Neutrophil (primary cell): ENCODE measurements at regions not wholly inside any gene's neighbourhood (a gene's known extent, or its start where the extent isn't known, plus 50 kb on each side); places are given as distances from the start of the nearest gene placed in this dataset.

Experiments
- H3K27ac ChIP-seq: fragments of 200-600 bp; sonication (generic); 2 replicates; pipeline ENCODE4 v1.5.1; 2016; ENCODE audit warnings: mild to moderate bottlenecking, moderate library complexity
- H3K27me3 ChIP-seq: fragments of 200-600 bp; sonication (generic); 2 replicates; pipeline ENCODE4 v1.6.0; 2016; ENCODE audit warnings: mild to moderate bottlenecking
- H3K36me3 ChIP-seq: fragments of 200-600 bp; sonication (generic); 2 replicates; pipeline ENCODE4 v1.5.1; 2017
- H3K4me1 ChIP-seq, 2 experiments: fragments of 200-600 bp in 1 of 2; sonication (generic) in 1 of 2; 1 replicate in 1 of 2; 2 replicates in 1 of 2; pipeline versions ENCODE4 v1.5.1 to v1.6.1; 2013 to 2016; ENCODE audit warnings: low read depth in 1 of 2, low read length in 1 of 2, mild to moderate bottlenecking in 1 of 2, moderate library complexity in 1 of 2; ENCODE audit not compliant: control insufficient read depth in 1 of 2, insufficient read depth in 1 of 2
- H3K4me3 ChIP-seq, 2 experiments: fragments of 200-600 bp in 1 of 2; sonication (generic) in 1 of 2; 1 replicate in 1 of 2; 2 replicates in 1 of 2; pipeline ENCODE4 v1.5.1; 2013 to 2016; ENCODE audit warnings: low read depth in 1 of 2, low read length in 1 of 2, mild to moderate bottlenecking in 1 of 2, moderate library complexity in 1 of 2
- H3K9me3 ChIP-seq: fragments of 200-600 bp; sonication (generic); 2 replicates; pipeline ENCODE4 v1.5.1; 2016
- CTCF ChIP-seq: fragments of 200-600 bp; sonication (generic); IDR thresholded peaks from 2 replicates; pipeline ENCODE4 v1.5.1; 2016; ENCODE audit warnings: antibody characterized with exemption

DNA sequence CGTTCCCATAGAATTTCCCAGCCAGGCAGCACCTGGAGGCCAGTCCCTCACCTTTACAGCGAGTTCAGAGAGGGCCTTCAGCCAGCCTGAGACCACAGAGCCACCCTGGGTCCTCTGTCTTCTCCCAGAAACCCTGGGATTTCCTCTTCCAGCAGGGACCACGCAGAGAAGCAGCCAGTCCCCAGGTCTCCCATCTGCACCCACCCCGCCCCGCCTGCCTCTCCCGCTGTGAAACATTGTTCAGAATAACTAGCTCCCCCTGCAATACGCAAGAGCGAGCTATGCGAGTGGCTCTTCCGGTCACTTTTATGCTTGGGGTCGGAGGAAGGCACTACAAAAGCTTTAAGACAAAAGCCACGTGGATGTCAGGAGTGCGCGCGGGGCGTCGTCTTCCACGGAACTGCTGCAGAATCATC lies 77.8 kb downstream of the SERPINA3 start:
- no peaks in the 10 kb centered on the region for H3K9me3 ChIP-seq
- no peak for TF ChIP-seq CTCF
- no peak overlapping the region for H3K4me3 ChIP-seq
- H3K36me3 ChIP-seq = no peaks in the 10 kb centered on the region
- no peaks in the 10 kb centered on the region for H3K4me1 ChIP-seq
- H3K27me3 ChIP-seq = peaks cover 29% of the 10 kb centered on the region
- H3K27ac ChIP-seq = no peak overlapping the region

DNA sequence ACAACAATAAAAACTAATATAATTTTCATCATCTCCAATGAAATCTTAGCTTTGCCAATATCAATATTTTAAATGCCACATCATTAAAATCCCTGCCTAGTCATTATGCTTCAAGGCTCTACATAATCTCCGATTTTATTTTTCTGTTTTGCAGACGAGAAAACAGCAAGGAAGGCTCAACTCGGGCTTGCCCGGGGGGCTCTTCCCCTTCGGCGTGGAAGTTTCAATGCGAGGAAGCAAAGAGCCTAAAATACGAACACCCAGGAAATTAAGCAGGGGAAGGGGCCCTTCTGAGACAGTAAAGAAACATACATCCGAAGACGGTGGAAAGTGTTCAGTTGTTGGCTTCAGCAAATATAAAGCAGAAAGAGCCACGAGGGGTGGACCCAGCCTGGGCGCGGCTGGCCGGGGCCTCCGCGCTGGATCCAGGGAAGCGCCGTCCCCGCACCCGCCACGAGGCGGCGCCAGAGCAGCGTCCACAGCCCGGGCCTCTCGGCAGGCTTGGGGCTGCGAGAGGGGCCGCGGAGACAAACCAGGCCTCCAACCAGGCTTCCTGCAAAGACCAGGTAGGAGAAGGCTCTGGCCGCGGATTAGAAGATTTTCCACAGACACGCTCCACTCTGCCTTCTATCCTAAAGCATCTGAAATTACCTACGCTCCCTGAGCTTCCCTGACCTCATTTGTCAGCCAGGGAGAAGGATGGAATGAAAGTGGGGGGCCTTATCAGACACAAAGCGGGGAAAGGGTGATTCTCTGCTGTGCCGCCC lies 77.2 kb downstream of the SERPINA3 start:
- Histone ChIP-seq H3K36me3 (no peaks in the 10 kb centered on the region), H3K4me1 (no peaks in the 10 kb centered on the region), H3K9me3 (no peaks in the 10 kb centered on the region), H3K4me3 (no peak overlapping the region), H3K27me3 (peaks cover 29% of the 10 kb centered on the region), H3K27ac (no peak overlapping the region)
- TF ChIP-seq CTCF = peak; percentile 56

DNA sequence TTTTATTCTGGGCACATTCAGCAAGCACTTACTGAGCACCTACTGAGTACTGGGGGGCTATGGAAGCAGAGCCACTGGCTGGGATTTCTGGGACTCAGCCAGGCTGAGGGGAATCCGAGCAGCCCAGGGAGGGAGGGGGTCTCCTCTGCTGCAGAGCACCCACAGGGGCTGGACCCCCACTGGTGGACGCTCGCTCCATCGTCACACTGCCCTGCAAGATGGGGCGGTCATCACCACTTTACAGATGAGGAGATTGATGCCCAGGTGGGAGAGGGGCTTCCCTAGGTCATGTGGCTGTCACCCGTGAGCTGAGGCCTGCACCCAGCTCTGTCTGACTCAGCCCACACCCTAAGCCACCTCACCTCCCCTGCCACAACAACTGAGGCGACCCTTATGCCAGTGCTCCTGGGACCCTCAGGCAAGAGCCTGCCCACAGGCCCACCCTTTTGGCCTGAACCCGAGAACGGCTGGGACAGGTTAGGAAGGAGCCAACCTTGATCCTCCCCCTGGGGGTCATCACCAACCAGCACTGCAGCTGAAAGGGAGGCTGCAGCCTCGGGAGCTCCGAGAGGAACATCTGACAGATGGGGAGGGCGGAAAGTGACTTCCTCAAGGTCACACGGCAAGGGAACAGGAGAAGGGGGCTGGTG lies 74.4 kb downstream of the SERPINA3 start:
- TF ChIP-seq CTCF = no peak
- Histone ChIP-seq H3K4me3 (no peak overlapping the region), H3K4me1 (no peaks in the 10 kb centered on the region), H3K27me3 (peaks cover 29% of the 10 kb centered on the region), H3K9me3 (no peaks in the 10 kb centered on the region), H3K27ac (no peak overlapping the region), H3K36me3 (no peaks in the 10 kb centered on the region)

GRCh38 chr14:94685681-94686485 lies 73.7 kb downstream of the SERPINA3 start:
- no peaks in the 10 kb centered on the region for H3K9me3 ChIP-seq
- TF ChIP-seq CTCF = no peak

DNA sequence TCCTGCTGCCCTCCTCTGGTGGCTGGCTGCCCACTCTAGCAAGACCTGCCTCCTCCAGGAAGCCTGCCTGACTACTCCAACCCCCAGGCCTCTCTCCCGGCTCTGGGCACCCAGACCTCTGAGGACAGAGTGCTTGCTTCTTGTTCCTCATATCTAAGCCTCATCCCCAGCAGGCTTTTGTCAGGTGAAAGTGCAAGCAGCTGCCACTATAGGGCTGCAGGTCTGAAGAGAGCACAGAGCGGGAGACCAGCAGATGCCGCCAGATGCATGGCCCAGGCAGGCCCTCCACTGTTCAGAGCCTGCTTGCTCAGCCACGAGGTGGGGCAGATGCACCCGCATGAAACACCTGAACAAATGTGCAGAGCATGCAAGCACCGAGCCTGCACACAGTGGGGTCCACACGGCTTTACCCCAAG lies 73.0 kb downstream of the SERPINA3 start:
- Histone ChIP-seq H3K27me3 (peaks cover 17% of the 10 kb centered on the region), H3K4me3 (no peak overlapping the region), H3K27ac (no peak overlapping the region), H3K4me1 (no peaks in the 10 kb centered on the region), H3K36me3 (no peaks in the 10 kb centered on the region), H3K9me3 (no peaks in the 10 kb centered on the region)
- no peak for TF ChIP-seq CTCF

More at GRCh38 chr14:94685681-94686485, 73.7 kb downstream of the SERPINA3 start:
- Histone ChIP-seq H3K27me3 (peaks cover 24% of the 10 kb centered on the region), H3K4me1 (no peaks in the 10 kb centered on the region), H3K27ac (no peak overlapping the region), H3K4me3 (no peak overlapping the region), H3K36me3 (no peaks in the 10 kb centered on the region)
